ENCODE measurements at regions not wholly inside any gene's neighbourhood (a gene's known extent, or its start where the extent isn't known, plus 50 kb on each side); places are given as distances from the start of the nearest gene placed in this dataset.

GRCh38 chr15:69849232-69849610 is 248.5 kb downstream of the TLE3 start:
- TF ChIP-seq SUZ12 (IDR thresholded peaks at IDR 0.05) (no peak), TARDBP (IDR thresholded peaks at IDR 0.05) (no peak), FOXK2 (IDR thresholded peaks at IDR 0.05) (no peak), SP1 (IDR thresholded peaks at IDR 0.05) (no peak), ELF4 (IDR thresholded peaks at IDR 0.05) (no peak), L3MBTL2 (conservative IDR thresholded peaks at IDR 0.05) (no peak), FOXM1 (IDR thresholded peaks at IDR 0.05; ENCODE audit: borderline replicate concordance) (no peak), CTBP1 (IDR thresholded peaks at IDR 0.05; ENCODE audit: borderline replicate concordance) (no peak), PKNOX1 (IDR thresholded peaks at IDR 0.05) (no peak), FOXA1 (IDR thresholded peaks at IDR 0.05) (no peak), ZNF384 (IDR thresholded peaks at IDR 0.05) (no peak), BHLHE40 (IDR thresholded peaks at IDR 0.05; ENCODE audit: borderline replicate concordance) (no peak)

Measured in HEK293T (cell line).